Breast epithelium (tissue), 4 donors: ENCODE measurements at regions not wholly inside any gene's neighbourhood (a gene's known extent, or its start where the extent isn't known, plus 50 kb on each side); places are given as distances from the start of the nearest gene placed in this dataset.

Experiments
- DNase-seq, 2 donors: peaks; one replicate each; pipeline ENCODE4 v3.0.0-alpha.2; 2019; ENCODE audit warnings: low spot score in 2 of 2
- H3K27ac ChIP-seq, 2 donors: fragments of 200-600 bp; sonication (generic) in 1 of 2; one replicate each; pipeline ENCODE4 v1.5.1; 2016 to 2019; ENCODE audit warnings: mild to moderate bottlenecking in 1 of 2
- H3K27me3 ChIP-seq, 2 donors: fragments of 200-600 bp; sonication (generic) in 1 of 2; one replicate each; pipeline versions ENCODE4 v1.5.1 to v1.6.0; 2017 to 2019; ENCODE audit warnings: control low read depth in 1 of 2, mild to moderate bottlenecking in 1 of 2
- H3K36me3 ChIP-seq: fragments of 200-600 bp; one replicate; pipeline ENCODE4 v1.5.1; 2019
- H3K4me1 ChIP-seq, 2 donors: fragments of 200-600 bp; sonication (generic); one replicate each; pipeline ENCODE4 v1.5.1; 2016 to 2019; ENCODE audit warnings: control low read depth in 1 of 2
- H3K4me3 ChIP-seq, 3 donors: fragments of 200-600 bp; sonication (generic); 1 replicate in 2 of 3; 2 replicates in 1 of 3; pipeline ENCODE4 v1.5.1; 2016 to 2019; ENCODE audit warnings: mild to moderate bottlenecking in 3 of 3, moderate library complexity in 2 of 3
- H3K9me3 ChIP-seq, 2 donors: fragments of 200-600 bp; sonication (generic) in 1 of 2; one replicate each; pipeline ENCODE4 v1.5.1; 2016 to 2019; ENCODE audit warnings: control low read depth in 1 of 2
- CTCF ChIP-seq, 3 donors: fragments of 450-650 bp; IDR thresholded peaks; one replicate each; pipeline ENCODE4 v1.5.1; 2016 to 2017; ENCODE audit warnings: antibody characterized with exemption in 3 of 3, mild to moderate bottlenecking in 3 of 3, moderate library complexity in 3 of 3
- POLR2A ChIP-seq: fragments of 450-650 bp; IDR thresholded peaks from one replicate; pipeline ENCODE4 v1.6.1; 2016; ENCODE audit warnings: antibody characterized with exemption, mild to moderate bottlenecking, moderate library complexity
- POLR2AphosphoS5 ChIP-seq, 3 donors: sonication (generic); formaldehyde crosslinking; IDR thresholded peaks; one replicate each; pipeline ENCODE4 v1.6.1; 2017; ENCODE audit warnings: antibody characterized with exemption in 3 of 3
- intact Hi-C: fragments of 100-400 bp; cut with DNase I; formaldehyde crosslinking; loops from one replicate; pipeline ENCODE4 v1.15.1; 2023; ENCODE audit warnings: low total_unique reads

DNA sequence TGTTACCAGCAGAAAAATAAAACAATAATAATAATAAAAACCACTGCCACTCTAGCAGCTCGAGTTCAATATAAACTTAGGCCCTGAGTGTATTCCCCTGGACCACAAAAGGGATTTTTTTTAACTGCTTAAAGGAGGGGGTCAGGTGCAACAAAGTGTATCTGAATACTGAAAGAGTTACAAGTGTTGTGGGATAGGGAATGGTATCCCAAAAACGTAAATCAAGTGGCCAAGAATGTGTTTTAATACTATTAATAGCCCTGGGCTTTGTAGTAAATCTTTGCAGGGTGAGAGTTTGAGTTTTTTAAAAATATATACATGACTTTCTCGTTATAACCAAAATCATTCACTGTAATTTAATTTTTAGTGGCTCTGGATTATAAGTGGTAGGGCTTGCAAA, 860.1 kb upstream of the INTU start:
- TF ChIP-seq POLR2AphosphoS5 (IDR thresholded peaks at IDR 0.05) (no peak), POLR2A (no peak), CTCF (IDR thresholded peaks at IDR 0.05) (no peak)
- H3K9me3 ChIP-seq, result no peaks in the 10 kb centered on the region
- H3K4me3 ChIP-seq, result no peak overlapping the region
- H3K4me1 ChIP-seq, result no peaks in the 10 kb centered on the region
- no peak overlapping the region for H3K27ac ChIP-seq
- H3K36me3 ChIP-seq, result no peaks in the 10 kb centered on the region
- intact Hi-C loops, result loop anchor here (10.0 kb wide), 1 partner anchor 1122 kb away; no protein-coding TSS in a partner anchor
- no peak for DNase-seq
- H3K27me3 ChIP-seq, result no peaks in the 10 kb centered on the region

- H3K36me3 ChIP-seq, result no peaks in the 10 kb centered on the region
- intact Hi-C loops, result loop anchor here (10.0 kb wide), 1 partner anchor 1119 kb away; no protein-coding TSS in a partner anchor
- no peak overlapping the region for H3K4me3 ChIP-seq
Observed at GRCh38 chr4:126775485-126776106, 857.2 kb upstream of the INTU start.

GRCh38 chr4:126776361-126776760, 856.4 kb upstream of the INTU start:
- no peaks in the 10 kb centered on the region for H3K4me1 ChIP-seq
- no peaks in the 10 kb centered on the region for H3K36me3 ChIP-seq
- no peaks in the 10 kb centered on the region for H3K27me3 ChIP-seq
- DNase-seq, result no peak
- no peaks in the 10 kb centered on the region for H3K9me3 ChIP-seq
- H3K27ac ChIP-seq, result no peak overlapping the region
- TF ChIP-seq POLR2AphosphoS5 (IDR thresholded peaks at IDR 0.05) (no peak), CTCF (IDR thresholded peaks at IDR 0.05) (no peak), POLR2A (no peak)
- no peak overlapping the region for H3K4me3 ChIP-seq
- intact Hi-C loops, result loop anchor here (10.0 kb wide), 1 partner anchor 1118 kb away; no protein-coding TSS in a partner anchor

More at GRCh38 chr4:126775485-126776106, 857.2 kb upstream of the INTU start:
- TF ChIP-seq POLR2AphosphoS5 (IDR thresholded peaks at IDR 0.05) (no peak), POLR2A (no peak), CTCF (IDR thresholded peaks at IDR 0.05) (no peak)
- DNase-seq, result no peak
- H3K27me3 ChIP-seq, result no peaks in the 10 kb centered on the region
- H3K27ac ChIP-seq, result no peak overlapping the region
- no peaks in the 10 kb centered on the region for H3K9me3 ChIP-seq
- no peaks in the 10 kb centered on the region for H3K4me1 ChIP-seq

GRCh38 chr4:126777649-126778048, 855.1 kb upstream of the INTU start:
- Histone ChIP-seq H3K27ac (no peak overlapping the region), H3K4me3 (no peak overlapping the region), H3K36me3 (no peaks in the 10 kb centered on the region), H3K4me1 (no peaks in the 10 kb centered on the region), H3K27me3 (no peaks in the 10 kb centered on the region), H3K9me3 (no peaks in the 10 kb centered on the region)
- TF ChIP-seq POLR2AphosphoS5 (IDR thresholded peaks at IDR 0.05) (no peak), POLR2A (no peak), CTCF (IDR thresholded peaks at IDR 0.05) (no peak)
- no peak for DNase-seq
- intact Hi-C loops, result loop anchor here (10.0 kb wide), 1 partner anchor 1117 kb away; no protein-coding TSS in a partner anchor

DNA sequence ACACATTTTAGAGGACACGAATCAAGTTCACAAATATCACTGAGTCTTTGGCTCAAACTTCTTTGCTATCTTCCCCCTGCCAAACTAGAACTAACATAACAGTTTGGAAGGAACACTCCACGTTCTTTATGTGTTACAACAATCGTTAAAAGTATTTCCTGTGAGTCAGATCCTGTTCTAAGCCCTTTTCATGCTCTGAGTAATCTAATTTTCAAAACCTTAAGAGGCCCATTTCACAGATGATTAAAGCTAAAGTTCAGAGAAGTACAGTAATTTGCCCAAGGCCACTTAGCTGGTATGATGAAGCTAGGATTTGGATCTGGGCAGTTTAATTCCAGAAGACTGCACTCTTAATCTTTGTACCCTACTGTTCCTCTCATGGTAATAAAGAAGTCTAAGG, 854.4 kb upstream of the INTU start:
- H3K27ac ChIP-seq, result no peak overlapping the region
- intact Hi-C loops, result loop anchor here (10.0 kb wide), 1 partner anchor 1116 kb away; no protein-coding TSS in a partner anchor
- no peak overlapping the region for H3K4me3 ChIP-seq

More for the DNA sequence above, 854.4 kb upstream of the INTU start:
- no peaks in the 10 kb centered on the region for H3K9me3 ChIP-seq
- no peaks in the 10 kb centered on the region for H3K36me3 ChIP-seq
- H3K4me1 ChIP-seq, result no peaks in the 10 kb centered on the region
- H3K27me3 ChIP-seq, result no peaks in the 10 kb centered on the region
- DNase-seq, result no peak
- TF ChIP-seq POLR2A, result no peak
- no peak for TF ChIP-seq POLR2AphosphoS5 (IDR thresholded peaks at IDR 0.05)
- no peak for TF ChIP-seq CTCF (IDR thresholded peaks at IDR 0.05)
